ENCODE measurements at regions not wholly inside any gene's neighbourhood (a gene's known extent, or its start where the extent isn't known, plus 50 kb on each side); places are given as distances from the start of the nearest gene placed in this dataset.

- peak overlapping the region in 1 of 3 experiments; percentile 45; a peak in 1 of 7 replicates for H3K27ac Mint-ChIP-seq
- DNase-seq, result no peak
Measured at GRCh38 chr11:80457823-80458222, 1017.0 kb upstream of the TENM4 start.

More at GRCh38 chr11:80457823-80458222, 1017.0 kb upstream of the TENM4 start:
- H3K27me3 ChIP-seq (ENCODE audit: insufficient read depth, low read length), result no peaks in the 10 kb centered on the region
- H3K79me2 ChIP-seq (ENCODE audit: insufficient read depth, low read length), result no peaks in the 10 kb centered on the region
- H3K27me3 Mint-ChIP-seq (ENCODE audit: low read depth), result no peaks in the 10 kb centered on the region
- no peak overlapping the region for H3K56ac ChIP-seq (ENCODE audit: insufficient read length, low read depth, low read length)
- no peaks in the 10 kb centered on the region; the same call in 1 of the 2 replicates for H3K4me1 ChIP-seq (ENCODE audit: insufficient read depth, low read length)
- H4K20me1 ChIP-seq (ENCODE audit: control insufficient read depth, insufficient read depth, insufficient read length), result no peaks in the 10 kb centered on the region
- H3K79me1 ChIP-seq (ENCODE audit: insufficient read depth, low read depth, low read length, poor library complexity, severe bottlenecking), result no peaks in the 10 kb centered on the region
- WGBS (ENCODE audit: extremely low coverage, insufficient read length, low lambda C conversion rate), result no CpG with 5 or more reads among the region's 2 CpGs
- H2AK5ac ChIP-seq (ENCODE audit: insufficient read length, low read length), result no peak overlapping the region
- H3K4me1 Mint-ChIP-seq, result peaks cover 20 to 28% of the 10 kb centered on the region in 2 experiments
- H2BK15ac ChIP-seq (ENCODE audit: low read depth, low read length), result no peak overlapping the region
- no peak overlapping the region for H4K5ac ChIP-seq (ENCODE audit: insufficient read length, low read depth, low read length)
- no peak overlapping the region for H3T11ph ChIP-seq (ENCODE audit: low read length)
- H3K9me3 Mint-ChIP-seq, result peaks cover 0 to 2% of the 10 kb centered on the region in 2 experiments; a peak in 1 of 5 replicates
- no peak overlapping the region for H2AFZ ChIP-seq (ENCODE audit: low read length)
- no peak overlapping the region for H4K91ac ChIP-seq (ENCODE audit: insufficient read length, low read depth, low read length)
- no peak overlapping the region for H3K4ac ChIP-seq (ENCODE audit: low read depth, low read length)
- no peak overlapping the region for H4K8ac ChIP-seq (replicated peaks; ENCODE audit: insufficient read length, low read depth, low read length)
- no peaks in the 10 kb centered on the region for H3K23me2 ChIP-seq (ENCODE audit: insufficient read length, low read depth, low read length, poor library complexity, severe bottlenecking)
- no peak overlapping the region for H3K18ac ChIP-seq (ENCODE audit: insufficient read length, low read depth, low read length)
- no peak overlapping the region for H3K27ac ChIP-seq (ENCODE audit: insufficient read length, low read depth, low read length)
- H2BK12ac ChIP-seq (ENCODE audit: insufficient read length, low read depth, low read length), result no peak overlapping the region
- no peak overlapping the region for H3K9ac ChIP-seq (ENCODE audit: extremely low read depth, insufficient read length, low read length)
- H2BK20ac ChIP-seq (ENCODE audit: low read depth, low read length, poor library complexity, severe bottlenecking), result no peak overlapping the region
- no peak overlapping the region for H3K4me3 Mint-ChIP-seq
- H3K23ac ChIP-seq (ENCODE audit: insufficient read length, low read depth, low read length), result no peak overlapping the region
- no peak overlapping the region for H3K14ac ChIP-seq (ENCODE audit: insufficient read depth, low read length)
- no peak overlapping the region for H3K4me2 ChIP-seq (ENCODE audit: insufficient read depth, insufficient read length, low read length)
- TF ChIP-seq CTCF (conservative IDR thresholded peaks at IDR 0.05), result no peak
- no peak overlapping the region for H2BK5ac ChIP-seq (ENCODE audit: insufficient read length, low read length)
- peaks cover 0 to 2% (median 0%) of the 10 kb centered on the region in 3 experiments; a peak in 1 of 7 replicates for H3K36me3 Mint-ChIP-seq (ENCODE audit: insufficient read depth in 1 of 3, low read depth in 3 of 3)
- no peak overlapping the region for H2BK120ac ChIP-seq (ENCODE audit: low read depth, low read length, poor library complexity, severe bottlenecking)
- H3K9me3 ChIP-seq (ENCODE audit: control insufficient read depth, low read depth, low read length), result no peaks in the 10 kb centered on the region

Measured in H9 (cell line).